ENCODE measurements at regions not wholly inside any gene's neighbourhood (a gene's known extent, or its start where the extent isn't known, plus 50 kb on each side); places are given as distances from the start of the nearest gene placed in this dataset.

- no peak overlapping the region for H3K27ac ChIP-seq
- peaks cover 0 to 7% of the 10 kb centered on the region in 2 experiments for H3K4me1 ChIP-seq (ENCODE audit: control insufficient read depth in 1 of 2, insufficient read depth in 1 of 2, low read depth in 1 of 2, low read length in 1 of 2)
- no peaks in the 10 kb centered on the region for H3K36me3 ChIP-seq
- TF ChIP-seq, protein P1, sequence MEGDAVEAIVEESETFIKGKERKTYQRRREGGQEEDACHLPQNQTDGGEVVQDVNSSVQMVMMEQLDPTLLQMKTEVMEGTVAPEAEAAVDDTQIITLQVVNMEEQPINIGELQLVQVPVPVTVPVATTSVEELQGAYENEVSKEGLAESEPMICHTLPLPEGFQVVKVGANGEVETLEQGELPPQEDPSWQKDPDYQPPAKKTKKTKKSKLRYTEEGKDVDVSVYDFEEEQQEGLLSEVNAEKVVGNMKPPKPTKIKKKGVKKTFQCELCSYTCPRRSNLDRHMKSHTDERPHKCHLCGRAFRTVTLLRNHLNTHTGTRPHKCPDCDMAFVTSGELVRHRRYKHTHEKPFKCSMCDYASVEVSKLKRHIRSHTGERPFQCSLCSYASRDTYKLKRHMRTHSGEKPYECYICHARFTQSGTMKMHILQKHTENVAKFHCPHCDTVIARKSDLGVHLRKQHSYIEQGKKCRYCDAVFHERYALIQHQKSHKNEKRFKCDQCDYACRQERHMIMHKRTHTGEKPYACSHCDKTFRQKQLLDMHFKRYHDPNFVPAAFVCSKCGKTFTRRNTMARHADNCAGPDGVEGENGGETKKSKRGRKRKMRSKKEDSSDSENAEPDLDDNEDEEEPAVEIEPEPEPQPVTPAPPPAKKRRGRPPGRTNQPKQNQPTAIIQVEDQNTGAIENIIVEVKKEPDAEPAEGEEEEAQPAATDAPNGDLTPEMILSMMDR (IDR thresholded peaks at IDR 0.05) = no peak
- H3K9me3 ChIP-seq = no peaks in the 10 kb centered on the region
- no peaks in the 10 kb centered on the region for H3K27me3 ChIP-seq
- H3K4me3 ChIP-seq (ENCODE audit: low read depth in 1 of 2, low read length in 1 of 2) = no peak overlapping the region
Measured at GRCh38 chr6:4313044-4313686, 177.8 kb upstream of the ECI2 start.

DNA sequence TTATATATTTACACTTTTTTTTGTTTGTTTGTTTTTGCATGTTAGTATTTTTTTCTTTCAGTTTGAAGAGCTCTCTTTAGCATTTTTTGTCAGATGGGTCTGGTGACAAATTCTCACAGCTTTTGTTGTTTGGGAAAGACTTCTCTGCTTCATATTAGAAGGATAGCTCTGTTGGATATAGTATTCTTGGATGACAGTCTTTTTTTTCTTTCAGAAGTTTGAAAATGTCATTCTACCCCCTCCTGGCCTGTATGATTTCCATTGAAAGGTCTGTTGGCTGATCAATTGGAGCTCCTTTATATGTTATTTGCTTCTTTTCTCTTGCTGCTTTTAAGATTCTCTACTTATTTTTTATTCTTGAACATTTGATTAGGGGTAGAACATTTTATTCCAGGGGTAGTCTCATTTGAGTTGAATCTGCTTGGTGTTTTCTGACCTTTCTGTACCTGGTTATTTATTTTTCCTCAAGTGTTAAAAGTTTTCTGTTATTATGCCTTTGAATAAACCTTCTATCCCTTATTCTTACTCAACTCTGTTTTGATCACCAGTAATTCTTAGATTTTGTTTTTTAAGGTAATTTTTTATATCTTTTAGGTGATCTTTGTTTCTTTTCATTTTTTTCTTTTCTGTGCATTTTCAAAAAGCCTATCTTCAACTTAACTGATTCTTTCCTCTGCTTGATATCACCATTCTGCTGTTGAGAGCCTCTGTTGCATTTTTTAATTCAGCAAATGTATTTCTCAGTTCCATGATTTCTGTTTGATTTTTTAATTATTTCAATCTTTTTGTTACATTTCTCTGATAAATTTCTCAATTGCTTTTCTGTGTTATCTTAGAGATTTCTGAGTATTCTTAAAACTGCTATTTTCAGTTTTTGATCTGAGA lies 176.8 kb upstream of the ECI2 start:
- no peak overlapping the region for H3K27ac ChIP-seq
- H3K36me3 ChIP-seq = no peaks in the 10 kb centered on the region
- no peak overlapping the region for H3K4me3 ChIP-seq (ENCODE audit: low read depth in 1 of 2, low read length in 1 of 2)
- no peaks in the 10 kb centered on the region for H3K27me3 ChIP-seq
- H3K4me1 ChIP-seq (ENCODE audit: control insufficient read depth in 1 of 2, insufficient read depth in 1 of 2, low read depth in 1 of 2, low read length in 1 of 2) = peaks cover 0 to 6% of the 10 kb centered on the region in 2 experiments
- H3K9me3 ChIP-seq = no peaks in the 10 kb centered on the region
- TF ChIP-seq, protein P1 (IDR thresholded peaks at IDR 0.05) = no peak

DNA sequence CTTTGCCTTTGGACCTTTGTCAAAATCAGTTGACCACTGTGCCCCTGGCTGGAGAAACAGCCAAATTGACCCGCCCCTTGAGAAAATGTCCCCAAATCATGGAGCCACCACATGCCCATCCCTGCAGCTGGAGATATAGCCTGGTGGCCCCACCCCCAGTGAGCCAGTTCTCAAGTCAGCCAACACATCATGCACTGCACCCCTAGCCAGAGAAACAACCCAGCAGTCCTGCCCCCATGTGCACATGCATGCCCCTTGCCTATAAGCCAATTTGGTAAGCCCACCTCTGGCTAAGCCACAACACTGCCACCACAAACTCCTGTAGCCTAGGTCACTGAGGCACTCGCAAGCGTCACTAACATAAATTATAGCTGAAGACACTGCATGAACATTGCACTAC lies 174.2 kb upstream of the ECI2 start:
- TF ChIP-seq, protein P1 (IDR thresholded peaks at IDR 0.05) = no peak
- no peak overlapping the region for H3K4me3 ChIP-seq (ENCODE audit: low read depth in 1 of 2, low read length in 1 of 2)
- H3K9me3 ChIP-seq = no peaks in the 10 kb centered on the region
- no peaks in the 10 kb centered on the region for H3K27me3 ChIP-seq
- H3K27ac ChIP-seq = no peak overlapping the region
- H3K36me3 ChIP-seq = no peaks in the 10 kb centered on the region
- no peaks in the 10 kb centered on the region for H3K4me1 ChIP-seq (ENCODE audit: control insufficient read depth in 1 of 2, insufficient read depth in 1 of 2, low read depth in 1 of 2, low read length in 1 of 2)

GRCh38 chr6:4308364-4308763 lies 173.0 kb upstream of the ECI2 start:
- no peaks in the 10 kb centered on the region for H3K27me3 ChIP-seq

DNA sequence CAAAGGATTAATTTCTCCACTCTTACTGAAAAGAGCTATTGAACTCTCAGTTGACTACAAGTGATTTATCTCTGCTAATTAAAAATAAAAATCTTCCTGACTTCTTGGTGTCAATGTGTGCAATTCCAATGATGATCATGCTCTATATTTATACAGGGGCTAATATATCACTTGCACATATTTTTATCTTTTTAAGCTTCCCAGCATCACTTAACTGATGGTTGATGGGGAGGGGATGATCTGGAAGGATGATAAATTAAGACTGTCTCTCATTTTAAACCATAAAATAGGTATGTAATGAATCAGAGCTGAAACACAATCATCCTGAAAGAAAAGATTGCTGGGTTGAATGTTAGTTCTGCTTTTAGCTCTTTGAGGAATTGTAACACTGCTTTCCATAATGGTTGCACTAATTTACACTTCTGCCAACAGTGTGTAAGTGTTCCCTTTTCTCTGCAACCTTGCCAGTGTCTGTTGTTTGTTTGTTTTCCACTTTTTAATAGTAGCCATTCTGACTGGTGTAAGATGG lies 169.6 kb upstream of the ECI2 start:
- H3K36me3 ChIP-seq = no peaks in the 10 kb centered on the region
- no peaks in the 10 kb centered on the region for H3K27me3 ChIP-seq
- H3K4me3 ChIP-seq (ENCODE audit: low read depth in 1 of 2, low read length in 1 of 2) = no peak overlapping the region
- TF ChIP-seq, protein P1 (IDR thresholded peaks at IDR 0.05) = no peak
- no peak overlapping the region for H3K27ac ChIP-seq
- H3K9me3 ChIP-seq = no peaks in the 10 kb centered on the region
- H3K4me1 ChIP-seq (ENCODE audit: control insufficient read depth in 1 of 2, insufficient read depth in 1 of 2, low read depth in 1 of 2, low read length in 1 of 2) = no peaks in the 10 kb centered on the region

More at GRCh38 chr6:4308364-4308763, 173.0 kb upstream of the ECI2 start:
- Histone ChIP-seq H3K4me3 (ENCODE audit: low read depth in 1 of 2, low read length in 1 of 2) (no peak overlapping the region), H3K9me3 (no peaks in the 10 kb centered on the region), H3K4me1 (ENCODE audit: control insufficient read depth in 1 of 2, insufficient read depth in 1 of 2, low read depth in 1 of 2, low read length in 1 of 2) (no peaks in the 10 kb centered on the region), H3K36me3 (no peaks in the 10 kb centered on the region), H3K27ac (no peak overlapping the region)
- TF ChIP-seq, protein P1 (IDR thresholded peaks at IDR 0.05) = no peak
